H1 (cell line): ENCODE measurements at regions not wholly inside any gene's neighbourhood (a gene's known extent, or its start where the extent isn't known, plus 50 kb on each side); places are given as distances from the start of the nearest gene placed in this dataset.

Source experiments
- CTCF ChIA-PET: fragments of 300-600 bp; sonication (Branson Sonifier 250); formaldehyde crosslinking; loops from one replicate; lab custom pipeline; 2021; ENCODE audit not compliant: partially characterized antibody; lab: Charles Lee
- POLR2A ChIA-PET: fragments of 300-600 bp; sonication (Branson Sonifier 250); formaldehyde crosslinking; loops from one replicate; lab custom pipeline; 2021; ENCODE audit warnings: inconsistent platforms; ENCODE audit not compliant: partially characterized antibody; lab: Charles Lee
- DNase-seq, 2 experiments: peaks; one replicate each; pipeline versions ENCODE4 v3.0.0 to v3.0.0-alpha.2; 2010 to 2022; ENCODE audit warnings: low spot score in 2 of 2, low read depth in 1 of 2, mixed read lengths in 1 of 2
- FAIRE-seq: peaks from 2 replicates; lab custom pipeline; 2011; peaks lifted over from hg19 to GRCh38; lab: Jason Lieb, UNC
- H2AFZ ChIP-seq: 2 replicates; pipeline ENCODE4 v1.8.1; 2012; ENCODE audit warnings: low read length, inconsistent platforms
- H2AK5ac ChIP-seq: 2 replicates; pipeline ENCODE4 v1.6.1; 2013; ENCODE audit warnings: low read depth, low read length
- H2BK120ac ChIP-seq: replicated peaks from 2 replicates; pipeline ENCODE3; 2013; ENCODE audit warnings: low read depth, low read length, inconsistent platforms
- H2BK12ac ChIP-seq: 2 replicates; pipeline ENCODE4 v1.6.1; 2013; ENCODE audit warnings: low read depth, low read length
- H2BK15ac ChIP-seq: 2 replicates; pipeline ENCODE4 v1.6.1; 2013; ENCODE audit warnings: low read length
- H2BK20ac ChIP-seq: 2 replicates; pipeline ENCODE4 v1.6.1; 2013; ENCODE audit warnings: low read length
- H2BK5ac ChIP-seq: 2 replicates; pipeline ENCODE4 v1.6.1; 2013; ENCODE audit warnings: low read depth, low read length
- H3K14ac ChIP-seq: 2 replicates; pipeline ENCODE4 v1.6.1; 2013; ENCODE audit warnings: inconsistent platforms; ENCODE audit not compliant: insufficient read length
- H3K18ac ChIP-seq: 2 replicates; pipeline ENCODE4 v1.6.1; 2013; ENCODE audit warnings: low read length; ENCODE audit errors: extremely low read depth
- H3K23ac ChIP-seq: 2 replicates; pipeline ENCODE4 v1.6.1; 2013; ENCODE audit warnings: inconsistent platforms; ENCODE audit not compliant: insufficient read length
- H3K23me2 ChIP-seq: 2 replicates; pipeline ENCODE4 v1.6.1; 2013; ENCODE audit warnings: low read depth, low read length
- H3K27ac ChIP-seq: 2 replicates; pipeline ENCODE4 v1.6.1; 2011; ENCODE audit warnings: low read depth, low read length, inconsistent platforms
- H3K27me3 ChIP-seq, 4 experiments: replicated peaks in 1 of 4; 1 replicate in 1 of 4; 2 replicates in 3 of 4; pipeline versions ENCODE4 v1.6.1 to v1.8.1; 2011 to 2013; ENCODE audit warnings: low read length in 3 of 4, mild to moderate bottlenecking in 3 of 4, inconsistent platforms in 2 of 4, mixed read lengths in 2 of 4, moderate library complexity in 1 of 4; ENCODE audit not compliant: control insufficient read depth in 3 of 4, insufficient read depth in 3 of 4; ENCODE audit errors: extremely low read depth in 1 of 4
- H3K36me3 ChIP-seq, 4 experiments: 2 replicates each; pipeline versions ENCODE4 v1.6.1 to v1.8.1; 2011 to 2013; ENCODE audit warnings: mild to moderate bottlenecking in 4 of 4, low read length in 3 of 4, moderate library complexity in 2 of 4, control low read depth in 1 of 4, inconsistent platforms in 1 of 4; ENCODE audit not compliant: insufficient read depth in 4 of 4, control insufficient read depth in 2 of 4
- H3K4ac ChIP-seq: replicated peaks from 2 replicates; pipeline ENCODE3; 2013; ENCODE audit warnings: low read length, low read depth, mixed read lengths, inconsistent platforms; ENCODE audit not compliant: insufficient read length
- H3K4me1 ChIP-seq, 4 experiments: replicated peaks in 1 of 4; 1 replicate in 1 of 4; 2 replicates in 3 of 4; pipeline versions ENCODE4 v1.6.1 to v1.8.1; 2011 to 2013; ENCODE audit warnings: low read length in 3 of 4, inconsistent platforms in 2 of 4, mixed read lengths in 1 of 4; ENCODE audit not compliant: insufficient read depth in 4 of 4, control insufficient read depth in 3 of 4
- H3K4me2 ChIP-seq, 2 experiments: 2 replicates each; pipeline versions ENCODE4 v1.6.1 to v1.8.1; 2011 to 2013; ENCODE audit warnings: low read depth in 2 of 2, low read length in 2 of 2, control low read depth in 1 of 2, inconsistent platforms in 1 of 2, mild to moderate bottlenecking in 1 of 2; ENCODE audit not compliant: insufficient read depth in 1 of 2
- H3K4me3 ChIP-seq, 4 experiments: fragments of 200-600, 300-600 bp in 1 of 4; sonication (generic), shearing (Covaris generic), sonication (Bioruptor Twin) in 1 of 4; 2 replicates each; pipeline versions ENCODE4 v1.5.1 to v1.8.1; 2011 to 2016; ENCODE audit warnings: low read length in 4 of 4, low read depth in 3 of 4, control low read depth in 2 of 4, inconsistent platforms in 2 of 4, mild to moderate bottlenecking in 2 of 4, mixed read lengths in 1 of 4, moderate library complexity in 1 of 4; ENCODE audit not compliant: insufficient read depth in 2 of 4; ENCODE audit errors: extremely low read depth in 1 of 4
- H3K56ac ChIP-seq: replicated peaks from 2 replicates; pipeline ENCODE3; 2013; ENCODE audit warnings: low read depth, mild to moderate bottlenecking, mixed read lengths, low read length, inconsistent platforms; ENCODE audit not compliant: insufficient read length
- H3K79me1 ChIP-seq: 2 replicates; pipeline ENCODE4 v1.6.1; 2013; ENCODE audit warnings: low read depth, low read length, control low read depth
- H3K79me2 ChIP-seq, 2 experiments: 2 replicates each; pipeline versions ENCODE4 v1.6.1 to v1.8.1; 2012 to 2013; ENCODE audit warnings: low read length in 2 of 2, mild to moderate bottlenecking in 2 of 2, inconsistent platforms in 1 of 2; ENCODE audit not compliant: insufficient read depth in 2 of 2, control insufficient read depth in 1 of 2
- H3K9ac ChIP-seq, 4 experiments: replicated peaks in 1 of 4; 1 replicate in 1 of 4; 2 replicates in 3 of 4; pipeline versions ENCODE4 v1.6.1 to v1.8.1; 2011 to 2013; ENCODE audit warnings: low read depth in 3 of 4, low read length in 3 of 4, control low read depth in 2 of 4, mild to moderate bottlenecking in 2 of 4, moderate library complexity in 2 of 4, inconsistent platforms in 1 of 4; ENCODE audit errors: extremely low read depth in 1 of 4
- H3K9me3 ChIP-seq, 2 experiments: 2 replicates each; pipeline versions ENCODE4 v1.6.1 to v1.8.1; 2012 to 2013; ENCODE audit warnings: mild to moderate bottlenecking in 2 of 2, moderate library complexity in 2 of 2, control low read depth in 1 of 2, inconsistent platforms in 1 of 2, low read depth in 1 of 2, low read length in 1 of 2, mixed read lengths in 1 of 2; ENCODE audit not compliant: insufficient read depth in 2 of 2
- H4K20me1 ChIP-seq, 2 experiments: replicated peaks in 1 of 2; 2 replicates each; pipeline versions ENCODE3 to v1.8.1; 2011 to 2013; ENCODE audit warnings: inconsistent platforms in 2 of 2, low read length in 2 of 2, mild to moderate bottlenecking in 1 of 2; ENCODE audit not compliant: insufficient read depth in 2 of 2, control insufficient read depth in 1 of 2
- H4K5ac ChIP-seq: 2 replicates; pipeline ENCODE4 v1.6.1; 2013; ENCODE audit warnings: low read length, low read depth, mixed read lengths, inconsistent platforms; ENCODE audit not compliant: insufficient read length
- H4K8ac ChIP-seq: 2 replicates; pipeline ENCODE4 v1.8.0; 2013; ENCODE audit warnings: mild to moderate bottlenecking, moderate library complexity, low read length, inconsistent platforms; ENCODE audit not compliant: insufficient read depth; ENCODE audit errors: extremely low read depth
- H4K91ac ChIP-seq: replicated peaks from 2 replicates; pipeline ENCODE3; 2013; ENCODE audit warnings: low read length, mixed read lengths, inconsistent platforms; ENCODE audit not compliant: insufficient read length
- CHD1 ChIP-seq: IDR thresholded peaks from 2 replicates; pipeline ENCODE4 v1.6.1; 2012; ENCODE audit warnings: low read depth, low read length, improper control_type of control experiment
- CREB1 ChIP-seq: IDR thresholded peaks from 2 replicates; pipeline ENCODE4 v1.6.1; 2012; ENCODE audit warnings: inconsistent platforms
- HDAC2 ChIP-seq, 2 experiments: fragments of 300-600 bp in 1 of 2; sonication (generic) in 1 of 2; IDR thresholded peaks; 2 replicates each; pipeline ENCODE4 v1.6.1; 2011 to 2012; ENCODE audit warnings: low read depth in 2 of 2, low read length in 2 of 2, mild to moderate bottlenecking in 2 of 2, moderate library complexity in 2 of 2, borderline replicate concordance in 1 of 2, inconsistent platforms in 1 of 2
- JUN ChIP-seq: IDR thresholded peaks from 2 replicates; pipeline ENCODE4 v1.6.1; 2011; ENCODE audit warnings: low read depth, mild to moderate bottlenecking, improper control_type of control experiment, low read length
- SIRT6 ChIP-seq: IDR thresholded peaks from one replicate; pipeline ENCODE4 v1.7.1; 2012; ENCODE audit warnings: low read length, inconsistent platforms
- SIX5 ChIP-seq: IDR thresholded peaks from 2 replicates; pipeline ENCODE4 v1.6.1; 2011; ENCODE audit warnings: mild to moderate bottlenecking, low read depth, low read length
- TAF1 ChIP-seq: IDR thresholded peaks from 2 replicates; pipeline ENCODE4 v1.6.1; 2011; ENCODE audit warnings: mild to moderate bottlenecking, low read depth, low read length
- TAF7 ChIP-seq: optimal IDR thresholded peaks from 2 replicates; pipeline ENCODE3; 2011; ENCODE audit warnings: low read depth, mild to moderate bottlenecking, inconsistent platforms, low read length, moderate library complexity, borderline replicate concordance
- WGBS, 2 experiments: shearing (Covaris generic) in 1 of 2; methylation state at CpG; one replicate each; pipeline versions ENCODE4 v1.1.6 to v1.1.7; 2013 to 2015; ENCODE audit warnings: low lambda C conversion rate in 2 of 2, mixed read lengths in 2 of 2, inconsistent platforms in 1 of 2, low coverage in 1 of 2, missing lambda C conversion rate in 1 of 2; ENCODE audit not compliant: insufficient replicate concordance in 2 of 2, insufficient coverage in 1 of 2, insufficient read length in 1 of 2; ENCODE audit errors: extremely low coverage in 1 of 2, missing lambda C conversion rate in 1 of 2; 5-methylcytosine and 5-hydroxymethylcytosine counted together
- TF ChIP-seq, protein P1 (sequence below): IDR thresholded peaks from 2 replicates; pipeline ENCODE4 v1.6.1; 2012; ENCODE audit warnings: low read length, inconsistent platforms
- TF ChIP-seq, protein P2 (sequence below): IDR thresholded peaks from 2 replicates; pipeline ENCODE4 v1.6.1; 2011; ENCODE audit warnings: low read length, improper control_type of control experiment

DNA sequence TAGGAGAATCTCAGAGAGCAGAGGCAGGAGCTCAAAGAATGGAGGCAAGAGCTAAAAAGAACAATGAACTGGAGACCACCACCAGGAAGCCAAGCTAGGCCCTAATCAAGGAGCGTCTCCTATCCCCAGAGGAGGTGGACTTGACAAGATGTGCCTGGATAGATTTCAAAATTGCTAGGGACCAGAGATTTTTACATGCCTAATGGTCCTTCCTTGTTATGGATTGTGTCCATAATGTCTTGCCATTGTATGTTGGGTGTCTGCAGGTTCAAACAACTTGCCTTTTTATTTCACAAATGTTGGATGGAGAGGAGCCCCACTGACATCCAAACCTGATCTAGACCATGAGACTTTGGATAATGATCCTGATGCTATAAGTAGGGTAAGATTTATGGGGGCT is 88.2 kb upstream of the TP53I11 start:
- no peaks in the 10 kb centered on the region for H4K20me1 ChIP-seq
- 86% methylated on average over 1 of the region's 1 CpG; no CpG with 5 or more reads in 1 of the 2 experiments for WGBS, 2 experiments
- H3K4ac ChIP-seq, result no peak overlapping the region
- H3K23ac ChIP-seq, result no peak overlapping the region
- no peak overlapping the region for H4K8ac ChIP-seq
- H2BK20ac ChIP-seq, result no peak overlapping the region
- no peak overlapping the region for H3K9ac ChIP-seq
- no peak for DNase-seq
- H2BK5ac ChIP-seq, result no peak overlapping the region
- peaks cover 2 to 3% of the 10 kb centered on the region in 2 experiments; a peak in 3 of 4 replicates for H3K9me3 ChIP-seq
- no peak overlapping the region for H3K56ac ChIP-seq
- no peak overlapping the region for H2BK120ac ChIP-seq
- no peak overlapping the region for H4K91ac ChIP-seq
- H3K36me3 ChIP-seq, result no peaks in the 10 kb centered on the region; a peak in 1 of 8 replicates
- H3K4me2 ChIP-seq, result no peak overlapping the region
- no peak overlapping the region for H2BK15ac ChIP-seq
- H3K79me2 ChIP-seq, result no peaks in the 10 kb centered on the region
- no peak overlapping the region for H2BK12ac ChIP-seq
- H3K4me1 ChIP-seq, result no peaks in the 10 kb centered on the region
- H3K4me3 ChIP-seq, result no peak overlapping the region
- H3K23me2 ChIP-seq, result no peaks in the 10 kb centered on the region
- no peak overlapping the region for H3K18ac ChIP-seq
- no peak overlapping the region for H3K27ac ChIP-seq
- H3K79me1 ChIP-seq, result no peaks in the 10 kb centered on the region
- no peak for TF ChIP-seq TAF7
- no peak for TF ChIP-seq TAF1
- TF ChIP-seq HDAC2 (IDR thresholded peaks at IDR 0.05; ENCODE audit: borderline replicate concordance in 1 of 2, low read depth in 2 of 2, low read length in 2 of 2), result no peak
- TF ChIP-seq, protein P1, sequence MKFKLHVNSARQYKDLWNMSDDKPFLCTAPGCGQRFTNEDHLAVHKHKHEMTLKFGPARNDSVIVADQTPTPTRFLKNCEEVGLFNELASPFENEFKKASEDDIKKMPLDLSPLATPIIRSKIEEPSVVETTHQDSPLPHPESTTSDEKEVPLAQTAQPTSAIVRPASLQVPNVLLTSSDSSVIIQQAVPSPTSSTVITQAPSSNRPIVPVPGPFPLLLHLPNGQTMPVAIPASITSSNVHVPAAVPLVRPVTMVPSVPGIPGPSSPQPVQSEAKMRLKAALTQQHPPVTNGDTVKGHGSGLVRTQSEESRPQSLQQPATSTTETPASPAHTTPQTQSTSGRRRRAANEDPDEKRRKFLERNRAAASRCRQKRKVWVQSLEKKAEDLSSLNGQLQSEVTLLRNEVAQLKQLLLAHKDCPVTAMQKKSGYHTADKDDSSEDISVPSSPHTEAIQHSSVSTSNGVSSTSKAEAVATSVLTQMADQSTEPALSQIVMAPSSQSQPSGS, result no peak
- no peak for TF ChIP-seq CHD1
- no peak for TF ChIP-seq CREB1
- no peak for TF ChIP-seq SIRT6
- TF ChIP-seq, protein P2, sequence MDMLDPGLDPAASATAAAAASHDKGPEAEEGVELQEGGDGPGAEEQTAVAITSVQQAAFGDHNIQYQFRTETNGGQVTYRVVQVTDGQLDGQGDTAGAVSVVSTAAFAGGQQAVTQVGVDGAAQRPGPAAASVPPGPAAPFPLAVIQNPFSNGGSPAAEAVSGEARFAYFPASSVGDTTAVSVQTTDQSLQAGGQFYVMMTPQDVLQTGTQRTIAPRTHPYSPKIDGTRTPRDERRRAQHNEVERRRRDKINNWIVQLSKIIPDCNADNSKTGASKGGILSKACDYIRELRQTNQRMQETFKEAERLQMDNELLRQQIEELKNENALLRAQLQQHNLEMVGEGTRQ, result no peak
- no peak for TF ChIP-seq SIX5
- no peak for TF ChIP-seq JUN
- TF ChIP-seq, all 59 proteins: peak for 0
- CTCF ChIA-PET, result interaction anchor here (0.7 to 1.6 kb wide), 3 partner anchors 22 to 422 kb away, joined by 3 to 4 read pairs (median 3); no protein-coding TSS in a partner anchor
- H3K14ac ChIP-seq, result no peak overlapping the region
- H4K5ac ChIP-seq, result no peak overlapping the region
- H2AK5ac ChIP-seq, result no peak overlapping the region
- H3K27me3 ChIP-seq, result no peaks in the 10 kb centered on the region; a peak in 1 of 7 replicates
- POLR2A ChIA-PET, result no interaction called here
- no peak overlapping the region for H2AFZ ChIP-seq
- no peak for FAIRE-seq
